Hepatocyte (in vitro differentiated cells): ENCODE measurements at regions not wholly inside any gene's neighbourhood (a gene's known extent, or its start where the extent isn't known, plus 50 kb on each side); places are given as distances from the start of the nearest gene placed in this dataset.

ENCODE experiments used
- CTCF ChIP-seq: fragments of 200-600 bp; sonication (generic); IDR thresholded peaks from 2 replicates; pipeline ENCODE4 v1.5.1; 2016; ENCODE audit warnings: antibody characterized with exemption, mild to moderate bottlenecking; ENCODE audit not compliant: poor library complexity
- EZH2 ChIP-seq: fragments of 200-600 bp; sonication (generic); IDR thresholded peaks from 2 replicates; pipeline ENCODE4 v1.6.1; 2016; ENCODE audit warnings: antibody characterized with exemption, mild to moderate bottlenecking, borderline replicate concordance
- EZH2phosphoT487 ChIP-seq: fragments of 200-600 bp; sonication (generic); IDR thresholded peaks from one replicate; pipeline ENCODE4 v1.6.1; 2018; ENCODE audit warnings: antibody characterized with exemption, mild to moderate bottlenecking, low read depth, moderate library complexity; ENCODE audit not compliant: unreplicated experiment, severe bottlenecking

GRCh38 chr7:130869918-130870317, 135.9 kb upstream of the KLF14 start:
- TF ChIP-seq CTCF: no peak
- no peak for TF ChIP-seq EZH2
- TF ChIP-seq EZH2phosphoT487: no peak
